T-helper 2 cell treated with Interferon-gamma antibody and Interleukin-4, amounts not matched to agents 5 μg/mL and 100 μg/mL, for 36 hours (primary cell): ENCODE measurements at regions not wholly inside any gene's neighbourhood (a gene's known extent, or its start where the extent isn't known, plus 50 kb on each side); places are given as distances from the start of the nearest gene placed in this dataset.

Experiments used
- DNase-seq: peaks from one replicate; pipeline ENCODE4 v3.0.0; 2021; ENCODE audit warnings: low spot score
- H3K27ac Mint-ChIP-seq: one replicate; pipeline ENCODE4 v1.8.0; 2021; ENCODE audit warnings: mild to moderate bottlenecking, mixed read lengths
- H3K27me3 Mint-ChIP-seq: one replicate; pipeline ENCODE4 v1.8.0; 2021; ENCODE audit warnings: low read depth, mixed read lengths
- H3K36me3 Mint-ChIP-seq: one replicate; pipeline ENCODE4 v1.8.0; 2021; ENCODE audit warnings: low read depth, mixed read lengths
- H3K4me1 Mint-ChIP-seq: one replicate; pipeline ENCODE4 v1.8.0; 2021; ENCODE audit warnings: low read depth, mixed read lengths
- H3K4me3 Mint-ChIP-seq: one replicate; pipeline ENCODE4 v1.8.0; 2022; ENCODE audit warnings: mild to moderate bottlenecking, moderate library complexity, mixed read lengths
- H3K9me3 Mint-ChIP-seq: one replicate; pipeline ENCODE4 v1.8.0; 2021; ENCODE audit warnings: mixed read lengths

GRCh38 chr5:8600843-8601242 is 731.9 kb downstream of the MTRR start:
- DNase-seq, result no peak
- Mint-ChIP-seq H3K4me3 (no peak overlapping the region), H3K36me3 (no peaks in the 10 kb centered on the region), H3K27ac (no peak overlapping the region), H3K27me3 (no peaks in the 10 kb centered on the region), H3K9me3 (peaks cover 17% of the 10 kb centered on the region), H3K4me1 (no peaks in the 10 kb centered on the region)

- Mint-ChIP-seq H3K36me3 (no peaks in the 10 kb centered on the region), H3K27me3 (no peaks in the 10 kb centered on the region), H3K4me1 (no peaks in the 10 kb centered on the region), H3K9me3 (peaks cover 17% of the 10 kb centered on the region), H3K4me3 (no peak overlapping the region), H3K27ac (no peak overlapping the region)
- no peak for DNase-seq
Measured at GRCh38 chr5:8601831-8602354, 732.9 kb downstream of the MTRR start.

GRCh38 chr5:8606231-8606630 is 737.3 kb downstream of the MTRR start:
- DNase-seq, result no peak
- no peaks in the 10 kb centered on the region for H3K4me1 Mint-ChIP-seq
- H3K4me3 Mint-ChIP-seq, result no peak overlapping the region
- H3K9me3 Mint-ChIP-seq, result peaks cover 17% of the 10 kb centered on the region
- H3K27me3 Mint-ChIP-seq, result no peaks in the 10 kb centered on the region
- no peaks in the 10 kb centered on the region for H3K36me3 Mint-ChIP-seq
- H3K27ac Mint-ChIP-seq, result no peak overlapping the region

GRCh38 chr5:8611067-8611466 is 742.1 kb downstream of the MTRR start:
- no peaks in the 10 kb centered on the region for H3K27me3 Mint-ChIP-seq
- no peak for DNase-seq
- no peak overlapping the region for H3K27ac Mint-ChIP-seq
- no peaks in the 10 kb centered on the region for H3K36me3 Mint-ChIP-seq
- H3K9me3 Mint-ChIP-seq, result peaks cover 26% of the 10 kb centered on the region
- no peak overlapping the region for H3K4me3 Mint-ChIP-seq
- no peaks in the 10 kb centered on the region for H3K4me1 Mint-ChIP-seq

GRCh38 chr5:8613078-8613685 is 744.2 kb downstream of the MTRR start:
- H3K36me3 Mint-ChIP-seq, result no peaks in the 10 kb centered on the region
- H3K4me1 Mint-ChIP-seq, result no peaks in the 10 kb centered on the region
- peaks cover 29% of the 10 kb centered on the region for H3K9me3 Mint-ChIP-seq
- H3K4me3 Mint-ChIP-seq, result no peak overlapping the region
- H3K27me3 Mint-ChIP-seq, result no peaks in the 10 kb centered on the region
- no peak overlapping the region for H3K27ac Mint-ChIP-seq
- DNase-seq, result no peak

GRCh38 chr5:8615142-8615858 is 746.4 kb downstream of the MTRR start:
- H3K9me3 Mint-ChIP-seq, result peaks cover 25% of the 10 kb centered on the region
- no peaks in the 10 kb centered on the region for H3K27me3 Mint-ChIP-seq
- no peaks in the 10 kb centered on the region for H3K36me3 Mint-ChIP-seq
- no peak overlapping the region for H3K27ac Mint-ChIP-seq
- H3K4me1 Mint-ChIP-seq, result no peaks in the 10 kb centered on the region
- no peak for DNase-seq
- H3K4me3 Mint-ChIP-seq, result no peak overlapping the region

GRCh38 chr5:8628521-8628920 is 759.6 kb downstream of the MTRR start:
- Mint-ChIP-seq H3K9me3 (peaks cover 17% of the 10 kb centered on the region), H3K27ac (no peak overlapping the region), H3K4me1 (no peaks in the 10 kb centered on the region), H3K4me3 (no peak overlapping the region), H3K27me3 (no peaks in the 10 kb centered on the region), H3K36me3 (no peaks in the 10 kb centered on the region)
- DNase-seq, result no peak

GRCh38 chr5:8633259-8633658 is 764.3 kb downstream of the MTRR start:
- Mint-ChIP-seq H3K27me3 (no peaks in the 10 kb centered on the region), H3K4me3 (no peak overlapping the region), H3K9me3 (peaks cover 15% of the 10 kb centered on the region), H3K4me1 (no peaks in the 10 kb centered on the region), H3K36me3 (no peaks in the 10 kb centered on the region), H3K27ac (no peak overlapping the region)
- DNase-seq, result no peak

- H3K27ac Mint-ChIP-seq, result no peak overlapping the region
- H3K4me1 Mint-ChIP-seq, result no peaks in the 10 kb centered on the region
- no peaks in the 10 kb centered on the region for H3K36me3 Mint-ChIP-seq
- no peak overlapping the region for H3K4me3 Mint-ChIP-seq
- DNase-seq, result no peak
- H3K9me3 Mint-ChIP-seq, result peaks cover 19% of the 10 kb centered on the region
- H3K27me3 Mint-ChIP-seq, result no peaks in the 10 kb centered on the region
Measured at GRCh38 chr5:8633696-8634095, 764.7 kb downstream of the MTRR start.

- Mint-ChIP-seq H3K4me1 (no peaks in the 10 kb centered on the region), H3K27ac (no peak overlapping the region), H3K9me3 (peaks cover 22% of the 10 kb centered on the region), H3K4me3 (no peak overlapping the region), H3K36me3 (no peaks in the 10 kb centered on the region), H3K27me3 (no peaks in the 10 kb centered on the region)
- DNase-seq, result no peak
Measured at GRCh38 chr5:8634219-8634618, 765.3 kb downstream of the MTRR start.

GRCh38 chr5:8641786-8642505 is 773.0 kb downstream of the MTRR start:
- no peaks in the 10 kb centered on the region for H3K4me1 Mint-ChIP-seq
- peaks cover 27% of the 10 kb centered on the region for H3K9me3 Mint-ChIP-seq
- H3K27me3 Mint-ChIP-seq, result no peaks in the 10 kb centered on the region
- no peak overlapping the region for H3K27ac Mint-ChIP-seq
- H3K36me3 Mint-ChIP-seq, result no peaks in the 10 kb centered on the region
- no peak overlapping the region for H3K4me3 Mint-ChIP-seq
- DNase-seq, result no peak

- no peak for DNase-seq
- H3K4me3 Mint-ChIP-seq, result no peak overlapping the region
- H3K9me3 Mint-ChIP-seq, result peaks cover 15% of the 10 kb centered on the region
- H3K27ac Mint-ChIP-seq, result no peak overlapping the region
- no peaks in the 10 kb centered on the region for H3K36me3 Mint-ChIP-seq
- H3K4me1 Mint-ChIP-seq, result no peaks in the 10 kb centered on the region
- no peaks in the 10 kb centered on the region for H3K27me3 Mint-ChIP-seq
Measured at GRCh38 chr5:8644377-8644776, 775.4 kb downstream of the MTRR start.

GRCh38 chr5:8647111-8647510 is 778.2 kb downstream of the MTRR start:
- no peak for DNase-seq
- no peaks in the 10 kb centered on the region for H3K4me1 Mint-ChIP-seq
- H3K27ac Mint-ChIP-seq, result no peak overlapping the region
- H3K27me3 Mint-ChIP-seq, result no peaks in the 10 kb centered on the region
- H3K36me3 Mint-ChIP-seq, result no peaks in the 10 kb centered on the region
- H3K9me3 Mint-ChIP-seq, result peaks cover 28% of the 10 kb centered on the region
- H3K4me3 Mint-ChIP-seq, result no peak overlapping the region

GRCh38 chr5:8650186-8650585 is 781.2 kb downstream of the MTRR start:
- Mint-ChIP-seq H3K4me1 (no peaks in the 10 kb centered on the region), H3K27ac (no peak overlapping the region), H3K4me3 (no peak overlapping the region), H3K36me3 (no peaks in the 10 kb centered on the region), H3K9me3 (peaks cover 35% of the 10 kb centered on the region), H3K27me3 (no peaks in the 10 kb centered on the region)
- DNase-seq, result no peak
